ENCODE measurements at regions not wholly inside any gene's neighbourhood (a gene's known extent, or its start where the extent isn't known, plus 50 kb on each side); places are given as distances from the start of the nearest gene placed in this dataset.

DNA sequence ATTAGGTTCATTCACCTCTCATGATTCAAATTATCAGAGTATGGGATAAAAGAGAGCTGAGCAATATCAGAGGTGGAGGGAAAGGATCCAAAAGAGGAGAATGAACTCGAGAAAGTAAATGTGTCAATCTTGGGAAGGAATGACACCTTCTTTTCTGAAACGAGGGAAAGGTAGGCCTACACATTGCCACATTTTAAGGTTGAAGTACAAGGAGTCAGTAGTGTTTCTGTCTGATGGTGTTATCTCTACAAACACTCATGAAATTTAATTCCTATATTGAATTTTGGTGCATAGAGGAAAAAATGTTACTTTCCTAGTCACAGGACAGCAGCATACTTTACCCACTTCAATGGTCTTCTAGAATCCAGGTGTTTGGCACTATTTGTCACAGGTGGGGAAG is 90.2 kb downstream of the DNAJB9 start:
- no peak for TF ChIP-seq POLR2A (IDR thresholded peaks at IDR 0.05)
- TF ChIP-seq, protein P1, sequence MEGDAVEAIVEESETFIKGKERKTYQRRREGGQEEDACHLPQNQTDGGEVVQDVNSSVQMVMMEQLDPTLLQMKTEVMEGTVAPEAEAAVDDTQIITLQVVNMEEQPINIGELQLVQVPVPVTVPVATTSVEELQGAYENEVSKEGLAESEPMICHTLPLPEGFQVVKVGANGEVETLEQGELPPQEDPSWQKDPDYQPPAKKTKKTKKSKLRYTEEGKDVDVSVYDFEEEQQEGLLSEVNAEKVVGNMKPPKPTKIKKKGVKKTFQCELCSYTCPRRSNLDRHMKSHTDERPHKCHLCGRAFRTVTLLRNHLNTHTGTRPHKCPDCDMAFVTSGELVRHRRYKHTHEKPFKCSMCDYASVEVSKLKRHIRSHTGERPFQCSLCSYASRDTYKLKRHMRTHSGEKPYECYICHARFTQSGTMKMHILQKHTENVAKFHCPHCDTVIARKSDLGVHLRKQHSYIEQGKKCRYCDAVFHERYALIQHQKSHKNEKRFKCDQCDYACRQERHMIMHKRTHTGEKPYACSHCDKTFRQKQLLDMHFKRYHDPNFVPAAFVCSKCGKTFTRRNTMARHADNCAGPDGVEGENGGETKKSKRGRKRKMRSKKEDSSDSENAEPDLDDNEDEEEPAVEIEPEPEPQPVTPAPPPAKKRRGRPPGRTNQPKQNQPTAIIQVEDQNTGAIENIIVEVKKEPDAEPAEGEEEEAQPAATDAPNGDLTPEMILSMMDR (IDR thresholded peaks at IDR 0.05): no peak

Measured in right lobe of liver (tissue), 4 donors.